Mesendoderm (in vitro differentiated cells): ENCODE measurements at regions not wholly inside any gene's neighbourhood (a gene's known extent, or its start where the extent isn't known, plus 50 kb on each side); places are given as distances from the start of the nearest gene placed in this dataset.
"Not testable (repeated sequence)": the region's sequence is repeated elsewhere in the genome, so short reads cannot be mapped to it uniquely, and the experiment has no call there.

ENCODE experiments used
- DNase-seq: peaks from one replicate; pipeline ENCODE4 v3.0.0; 2013
- H2AK5ac ChIP-seq: 2 replicates; pipeline ENCODE4 v1.6.1; 2013; ENCODE audit warnings: low read length, inconsistent platforms
- H2BK120ac ChIP-seq: 2 replicates; pipeline ENCODE4 v1.6.1; 2013; ENCODE audit warnings: low read depth, mild to moderate bottlenecking, low read length, moderate library complexity, mixed read lengths
- H2BK15ac ChIP-seq: replicated peaks from 2 replicates; pipeline ENCODE4 v1.6.1; 2013; ENCODE audit warnings: low read depth, mild to moderate bottlenecking, moderate library complexity
- H2BK5ac ChIP-seq: 2 replicates; pipeline ENCODE4 v1.6.1; 2013; ENCODE audit warnings: low read length, inconsistent platforms
- H3K18ac ChIP-seq: 2 replicates; pipeline ENCODE4 v1.6.1; 2013; ENCODE audit warnings: mild to moderate bottlenecking, low read length, mixed read lengths
- H3K23ac ChIP-seq: one replicate; pipeline ENCODE4 v1.6.1; 2013; ENCODE audit warnings: low read length
- H3K27ac ChIP-seq: 2 replicates; pipeline ENCODE4 v1.5.1; 2013; ENCODE audit warnings: low read depth, mild to moderate bottlenecking, inconsistent platforms, low read length, moderate library complexity
- H3K27me3 ChIP-seq: 2 replicates; pipeline ENCODE4 v1.6.1; 2013; ENCODE audit warnings: low read length, control low read depth, mild to moderate bottlenecking, inconsistent platforms; ENCODE audit not compliant: insufficient read depth, poor library complexity
- H3K36me3 ChIP-seq: 2 replicates; pipeline ENCODE4 v1.6.1; 2013; ENCODE audit warnings: low read length, inconsistent platforms; ENCODE audit not compliant: control insufficient read depth, insufficient read depth
- H3K4ac ChIP-seq: one replicate; pipeline ENCODE4 v1.6.1; 2013; ENCODE audit warnings: low read depth, mild to moderate bottlenecking, low read length, moderate library complexity
- H3K4me1 ChIP-seq: 2 replicates; pipeline ENCODE4 v1.6.1; 2013; ENCODE audit warnings: low read depth, low read length, inconsistent platforms; ENCODE audit not compliant: control insufficient read depth
- H3K4me2 ChIP-seq: 2 replicates; pipeline ENCODE4 v1.6.1; 2013; ENCODE audit warnings: low read length
- H3K4me3 ChIP-seq: 2 replicates; pipeline ENCODE4 v1.5.1; 2013; ENCODE audit warnings: mild to moderate bottlenecking, low read length
- H3K56ac ChIP-seq: one replicate; pipeline ENCODE4 v1.6.1; 2013; ENCODE audit warnings: low read length
- H3K79me1 ChIP-seq: 2 replicates; pipeline ENCODE4 v1.6.1; 2013; ENCODE audit warnings: low read length, inconsistent platforms
- H3K79me2 ChIP-seq: 2 replicates; pipeline ENCODE4 v1.6.1; 2013; ENCODE audit warnings: mild to moderate bottlenecking, low read length; ENCODE audit not compliant: control insufficient read depth, insufficient read depth
- H3K9ac ChIP-seq: 2 replicates; pipeline ENCODE4 v1.6.1; 2013; ENCODE audit warnings: low read length, inconsistent platforms
- H4K5ac ChIP-seq: one replicate; pipeline ENCODE4 v1.6.1; 2013; ENCODE audit warnings: low read length
- H4K8ac ChIP-seq: one replicate; pipeline ENCODE4 v1.6.1; 2013; ENCODE audit warnings: low read depth, mild to moderate bottlenecking, control low read depth, low read length, moderate library complexity
- WGBS: extraction: QIAGEN DNeasy Blood & Tissue Kit; methylation state at CpG from one replicate; pipeline ENCODE4 v1.1.7; 2013; ENCODE audit warnings: low lambda C conversion rate, missing lambda C conversion rate; ENCODE audit not compliant: insufficient coverage; ENCODE audit errors: extremely low coverage; 5-methylcytosine and 5-hydroxymethylcytosine counted together

DNA sequence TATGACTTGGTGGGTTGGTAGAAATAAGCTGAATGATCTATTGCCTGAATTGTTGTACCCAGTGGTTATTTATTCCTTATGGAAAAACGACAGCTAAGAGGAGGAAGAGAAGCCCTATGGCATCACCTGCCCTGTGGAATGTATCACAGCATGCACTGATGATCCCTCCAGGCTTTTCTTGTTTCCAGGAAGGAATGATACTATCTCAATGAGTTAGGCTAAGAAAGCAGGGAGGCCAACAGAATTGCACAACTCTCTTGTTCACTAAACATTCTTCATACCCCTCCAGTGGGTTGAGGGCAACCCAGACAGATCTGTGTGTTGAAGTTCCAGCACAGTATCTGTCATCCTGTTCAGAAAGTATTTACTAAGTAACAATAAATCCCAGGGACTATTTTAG, 1001.7 kb upstream of the GYPC start:
- no peaks in the 10 kb centered on the region for H3K27me3 ChIP-seq
- no peak overlapping the region for H3K27ac ChIP-seq
- H3K9ac ChIP-seq, result no peak overlapping the region
- no peak overlapping the region for H2AK5ac ChIP-seq
- no peaks in the 10 kb centered on the region for H3K36me3 ChIP-seq
- H2BK120ac ChIP-seq, result peak overlapping the region; percentile 21
- no peak overlapping the region for H3K56ac ChIP-seq
- no peaks in the 10 kb centered on the region for H3K79me2 ChIP-seq
- peak; percentile 52 for DNase-seq
- no peak overlapping the region for H4K8ac ChIP-seq
- H3K4me3 ChIP-seq, result no peak overlapping the region
- peaks cover 4% of the 10 kb centered on the region for H3K4me1 ChIP-seq
- no peak overlapping the region for H3K4me2 ChIP-seq
- H3K18ac ChIP-seq, result no peak overlapping the region
- no peak overlapping the region for H2BK15ac ChIP-seq
- H3K79me1 ChIP-seq, result no peaks in the 10 kb centered on the region
- no peak overlapping the region for H2BK5ac ChIP-seq
- no CpG with 5 or more reads among the region's 1 CpG for WGBS
- no peak overlapping the region for H4K5ac ChIP-seq
- H3K4ac ChIP-seq, result no peak overlapping the region
- no peak overlapping the region for H3K23ac ChIP-seq

DNA sequence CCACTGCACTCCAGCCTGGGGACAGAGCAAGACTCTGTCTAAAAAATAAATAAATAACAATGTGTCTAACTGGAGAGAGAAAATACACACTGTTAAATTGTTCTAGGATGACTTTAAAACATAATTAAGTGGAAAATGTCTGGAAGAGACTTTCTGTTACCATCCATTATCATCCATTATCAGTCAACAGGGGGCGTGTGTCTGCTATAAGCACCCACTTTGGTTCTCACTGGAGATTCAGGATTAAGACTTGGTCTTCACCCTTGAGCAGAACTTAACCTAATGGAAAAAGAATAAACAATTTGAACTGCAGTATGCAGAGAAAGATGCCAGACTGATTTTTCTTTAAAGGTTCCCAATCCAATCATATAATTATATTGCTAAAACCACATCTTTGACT, 999.8 kb upstream of the GYPC start:
- Histone ChIP-seq H3K4me2 (no peak overlapping the region), H3K56ac (no peak overlapping the region), H3K27me3 (no peaks in the 10 kb centered on the region), H4K5ac (no peak overlapping the region), H4K8ac (no peak overlapping the region), H3K4me1 (peaks cover 4% of the 10 kb centered on the region), H2BK5ac (no peak overlapping the region), H3K27ac (no peak overlapping the region), H3K23ac (no peak overlapping the region), H3K79me1 (no peaks in the 10 kb centered on the region), H3K79me2 (no peaks in the 10 kb centered on the region), H2BK15ac (no peak overlapping the region), H3K4me3 (no peak overlapping the region), H3K4ac (no peak overlapping the region), H2BK120ac (no peak overlapping the region), H2AK5ac (no peak overlapping the region), H3K36me3 (no peaks in the 10 kb centered on the region), H3K9ac (no peak overlapping the region), H3K18ac (no peak overlapping the region)
- no peak for DNase-seq
- WGBS, result no CpG with 5 or more reads among the region's 1 CpG

- no peak overlapping the region for H3K4ac ChIP-seq
- H3K79me2 ChIP-seq, result no peaks in the 10 kb centered on the region
- no peaks in the 10 kb centered on the region for H3K27me3 ChIP-seq
- no CpG with 5 or more reads among the region's 5 CpGs for WGBS
- no peak overlapping the region for H2BK120ac ChIP-seq
- H2BK5ac ChIP-seq, result no peak overlapping the region
- H3K4me3 ChIP-seq, result no peak overlapping the region
- H3K27ac ChIP-seq, result no peak overlapping the region
- no peaks in the 10 kb centered on the region for H3K36me3 ChIP-seq
- no peak for DNase-seq
- H3K4me1 ChIP-seq, result no peaks in the 10 kb centered on the region
- no peak overlapping the region for H3K23ac ChIP-seq
- no peak overlapping the region for H4K8ac ChIP-seq
- H3K4me2 ChIP-seq, result no peak overlapping the region
- no peak overlapping the region for H2AK5ac ChIP-seq
- no peak overlapping the region for H3K56ac ChIP-seq
- no peak overlapping the region for H3K18ac ChIP-seq
- H3K79me1 ChIP-seq, result no peaks in the 10 kb centered on the region
- H3K9ac ChIP-seq, result no peak overlapping the region
- no peak overlapping the region for H2BK15ac ChIP-seq
- H4K5ac ChIP-seq, result no peak overlapping the region
Observed at GRCh38 chr2:125658583-125658982, 997.4 kb upstream of the GYPC start.

DNA sequence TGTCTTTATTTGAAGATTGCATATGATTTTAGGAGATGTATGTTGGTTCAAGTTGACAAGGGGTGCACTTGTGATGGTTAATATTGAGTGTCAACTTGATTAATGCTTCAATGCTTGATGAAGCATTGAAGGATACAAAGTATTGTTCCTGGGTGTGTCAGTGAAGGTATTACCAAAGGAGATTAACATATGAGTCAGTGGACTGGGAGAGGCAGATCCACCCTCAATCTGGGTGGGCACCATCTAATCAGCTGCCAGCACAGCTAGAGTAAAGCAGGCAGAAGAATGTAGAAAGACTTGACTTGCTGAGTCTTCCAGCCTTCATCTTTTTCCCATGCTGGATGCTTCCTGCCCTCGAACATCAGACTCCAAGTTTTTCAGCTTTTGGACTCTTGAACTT, 995.6 kb upstream of the GYPC start:
- WGBS, result no CpG with 5 or more reads among the region's 1 CpG
- not testable (repeated sequence) for H4K8ac ChIP-seq, H3K27me3 ChIP-seq, H3K36me3 ChIP-seq, H3K4me1 ChIP-seq, H2BK120ac ChIP-seq, H2BK5ac ChIP-seq, H3K9ac ChIP-seq, H4K5ac ChIP-seq, H3K4me3 ChIP-seq, H2BK15ac ChIP-seq, H2AK5ac ChIP-seq, H3K4ac ChIP-seq, H3K79me2 ChIP-seq, H3K23ac ChIP-seq, H3K79me1 ChIP-seq, DNase-seq, H3K56ac ChIP-seq, H3K4me2 ChIP-seq, H3K18ac ChIP-seq, H3K27ac ChIP-seq

DNA sequence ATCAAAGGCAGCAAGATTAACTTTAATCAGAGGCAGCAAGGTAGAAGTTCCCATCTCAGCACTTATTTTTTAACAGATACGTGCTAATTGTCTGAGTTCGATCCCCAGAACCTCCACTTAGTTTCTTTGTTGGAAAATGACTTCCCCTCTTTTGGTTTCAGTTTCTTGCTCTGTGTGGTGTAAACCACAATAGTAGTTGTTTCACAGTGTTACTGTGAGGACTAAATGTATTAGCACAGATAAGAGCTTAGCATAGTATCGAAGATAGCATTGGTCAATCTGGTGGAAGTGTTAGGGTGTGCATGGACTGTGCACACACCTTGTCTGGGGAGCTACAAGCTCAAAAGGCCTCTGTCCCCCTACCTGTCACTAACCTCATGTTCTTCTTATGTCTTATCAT, 988.3 kb upstream of the GYPC start:
- no peak overlapping the region for H2AK5ac ChIP-seq
- H3K36me3 ChIP-seq, result no peaks in the 10 kb centered on the region
- no peak overlapping the region for H3K23ac ChIP-seq
- H3K9ac ChIP-seq, result no peak overlapping the region
- no peak overlapping the region for H3K4me3 ChIP-seq
- no peak overlapping the region for H2BK120ac ChIP-seq
- H3K79me1 ChIP-seq, result no peaks in the 10 kb centered on the region
- no peak overlapping the region for H2BK5ac ChIP-seq
- H3K4ac ChIP-seq, result no peak overlapping the region
- no peak overlapping the region for H3K27ac ChIP-seq
- no peak overlapping the region for H4K5ac ChIP-seq
- no peaks in the 10 kb centered on the region for H3K79me2 ChIP-seq
- H3K4me1 ChIP-seq, result no peaks in the 10 kb centered on the region
- no peak overlapping the region for H2BK15ac ChIP-seq
- no peak overlapping the region for H3K18ac ChIP-seq
- H3K27me3 ChIP-seq, result no peaks in the 10 kb centered on the region
- no CpG with 5 or more reads among the region's 3 CpGs for WGBS
- no peak overlapping the region for H4K8ac ChIP-seq
- H3K56ac ChIP-seq, result no peak overlapping the region
- no peak overlapping the region for H3K4me2 ChIP-seq
- no peak for DNase-seq

GRCh38 chr2:125679903-125680302, 976.1 kb upstream of the GYPC start:
- H3K4ac ChIP-seq, result no peak overlapping the region
- H4K5ac ChIP-seq, result no peak overlapping the region
- no peak overlapping the region for H4K8ac ChIP-seq
- no CpG with 5 or more reads among the region's 4 CpGs for WGBS
- H3K36me3 ChIP-seq, result no peaks in the 10 kb centered on the region
- no peak overlapping the region for H3K4me3 ChIP-seq
- no peaks in the 10 kb centered on the region for H3K27me3 ChIP-seq
- no peak overlapping the region for H2BK120ac ChIP-seq
- no peak overlapping the region for H3K56ac ChIP-seq
- H2AK5ac ChIP-seq, result no peak overlapping the region
- H2BK5ac ChIP-seq, result no peak overlapping the region
- H3K4me1 ChIP-seq, result no peaks in the 10 kb centered on the region
- H3K9ac ChIP-seq, result no peak overlapping the region
- H3K79me1 ChIP-seq, result no peaks in the 10 kb centered on the region
- H3K27ac ChIP-seq, result no peak overlapping the region
- no peaks in the 10 kb centered on the region for H3K79me2 ChIP-seq
- peak; percentile 13 for DNase-seq
- no peak overlapping the region for H3K23ac ChIP-seq
- no peak overlapping the region for H3K18ac ChIP-seq
- H2BK15ac ChIP-seq, result no peak overlapping the region
- no peak overlapping the region for H3K4me2 ChIP-seq
